ENCODE measurements at regions not wholly inside any gene's neighbourhood (a gene's known extent, or its start where the extent isn't known, plus 50 kb on each side); places are given as distances from the start of the nearest gene placed in this dataset.

- no peaks in the 10 kb centered on the region for H3K27me3 ChIP-seq (ENCODE audit: control insufficient read depth in 2 of 2, insufficient read depth in 2 of 2, low read length in 2 of 2)
- no peak overlapping the region for H3K27ac ChIP-seq (ENCODE audit: extremely low read depth, low read depth, low read length)
- H3K4me3 ChIP-seq: no peak overlapping the region
- in situ Hi-C loops (cut with MboI) (no loop called here), intact Hi-C loops (cut with micrococcal nuclease) (no loop called here)
- no peak for DNase-seq (ENCODE audit: extremely low read depth in 1 of 4, low spot score in 3 of 4)
- CTCF ChIA-PET (ENCODE audit: low intra/inter-chr PET ratio): no interaction called here
- H3K9me1 ChIP-seq (ENCODE audit: control insufficient read depth, insufficient read depth, low read length): no peaks in the 10 kb centered on the region
- H3K4me2 ChIP-seq (ENCODE audit: insufficient read depth, low read length): no peak overlapping the region
- no peaks in the 10 kb centered on the region for H4K20me1 ChIP-seq (replicated peaks; ENCODE audit: control insufficient read depth, insufficient read depth, low read length)
- no peaks in the 10 kb centered on the region for H3K79me2 ChIP-seq (ENCODE audit: control insufficient read depth, insufficient read depth, low read length)
- H3K9ac ChIP-seq (ENCODE audit: insufficient read depth in 1 of 2, low read depth in 2 of 2, low read length in 2 of 2): no peak overlapping the region
- no peak for FAIRE-seq
- no peaks in the 10 kb centered on the region for H3K36me3 ChIP-seq (ENCODE audit: control insufficient read depth, insufficient read depth, low read length)
- H3K9me3 ChIP-seq (replicated peaks; ENCODE audit: control insufficient read depth, insufficient read depth, low read depth, low read length): no peaks in the 10 kb centered on the region
- ATAC-seq: no peak
- H3K4me1 ChIP-seq (replicated peaks in 1 of 2; ENCODE audit: control insufficient read depth in 2 of 2, insufficient read depth in 2 of 2, low read length in 2 of 2): no peaks in the 10 kb centered on the region
- BruUV-seq (replicated peaks): no TSS peak
- H2AFZ ChIP-seq (ENCODE audit: low read depth, low read length): no peak overlapping the region
- POLR2A ChIA-PET: no interaction called here
- TF ChIP-seq ZFX (CRISPR knock-in tag; IDR thresholded peaks at IDR 0.05) (no peak), LARP7 (IDR thresholded peaks at IDR 0.05) (no peak), HNRNPL (IDR thresholded peaks at IDR 0.05; ENCODE audit: low read depth, low read length) (no peak), NCOA1 (IDR thresholded peaks at IDR 0.05; ENCODE audit: low read depth) (no peak), TFE3 (CRISPR knock-in tag; IDR thresholded peaks at IDR 0.05) (no peak), KAT8 (IDR thresholded peaks at IDR 0.05; ENCODE audit: low read depth) (no peak), TRIM28 (IDR thresholded peaks at IDR 0.05) (no peak), DIDO1 (tag; IDR thresholded peaks at IDR 0.05; ENCODE audit: low read depth) (no peak), NR2C2 (CRISPR knock-in tag; IDR thresholded peaks at IDR 0.05) (no peak), NR2C2 (tag; IDR thresholded peaks at IDR 0.05) (no peak), HMG20A (CRISPR knock-in tag; conservative IDR thresholded peaks at IDR 0.05) (no peak), BACH1 (tag; IDR thresholded peaks at IDR 0.05) (no peak), NR4A1 (CRISPR knock-in tag; IDR thresholded peaks at IDR 0.05) (no peak), NR4A1 (tag; IDR thresholded peaks at IDR 0.05) (no peak)
- TF ChIP-seq, protein P1, sequence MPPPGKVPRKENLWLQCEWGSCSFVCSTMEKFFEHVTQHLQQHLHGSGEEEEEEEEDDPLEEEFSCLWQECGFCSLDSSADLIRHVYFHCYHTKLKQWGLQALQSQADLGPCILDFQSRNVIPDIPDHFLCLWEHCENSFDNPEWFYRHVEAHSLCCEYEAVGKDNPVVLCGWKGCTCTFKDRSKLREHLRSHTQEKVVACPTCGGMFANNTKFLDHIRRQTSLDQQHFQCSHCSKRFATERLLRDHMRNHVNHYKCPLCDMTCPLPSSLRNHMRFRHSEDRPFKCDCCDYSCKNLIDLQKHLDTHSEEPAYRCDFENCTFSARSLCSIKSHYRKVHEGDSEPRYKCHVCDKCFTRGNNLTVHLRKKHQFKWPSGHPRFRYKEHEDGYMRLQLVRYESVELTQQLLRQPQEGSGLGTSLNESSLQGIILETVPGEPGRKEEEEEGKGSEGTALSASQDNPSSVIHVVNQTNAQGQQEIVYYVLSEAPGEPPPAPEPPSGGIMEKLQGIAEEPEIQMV (tag; conservative IDR thresholded peaks at IDR 0.05; ENCODE audit: low read depth): no peak
- TF ChIP-seq, protein P2, sequence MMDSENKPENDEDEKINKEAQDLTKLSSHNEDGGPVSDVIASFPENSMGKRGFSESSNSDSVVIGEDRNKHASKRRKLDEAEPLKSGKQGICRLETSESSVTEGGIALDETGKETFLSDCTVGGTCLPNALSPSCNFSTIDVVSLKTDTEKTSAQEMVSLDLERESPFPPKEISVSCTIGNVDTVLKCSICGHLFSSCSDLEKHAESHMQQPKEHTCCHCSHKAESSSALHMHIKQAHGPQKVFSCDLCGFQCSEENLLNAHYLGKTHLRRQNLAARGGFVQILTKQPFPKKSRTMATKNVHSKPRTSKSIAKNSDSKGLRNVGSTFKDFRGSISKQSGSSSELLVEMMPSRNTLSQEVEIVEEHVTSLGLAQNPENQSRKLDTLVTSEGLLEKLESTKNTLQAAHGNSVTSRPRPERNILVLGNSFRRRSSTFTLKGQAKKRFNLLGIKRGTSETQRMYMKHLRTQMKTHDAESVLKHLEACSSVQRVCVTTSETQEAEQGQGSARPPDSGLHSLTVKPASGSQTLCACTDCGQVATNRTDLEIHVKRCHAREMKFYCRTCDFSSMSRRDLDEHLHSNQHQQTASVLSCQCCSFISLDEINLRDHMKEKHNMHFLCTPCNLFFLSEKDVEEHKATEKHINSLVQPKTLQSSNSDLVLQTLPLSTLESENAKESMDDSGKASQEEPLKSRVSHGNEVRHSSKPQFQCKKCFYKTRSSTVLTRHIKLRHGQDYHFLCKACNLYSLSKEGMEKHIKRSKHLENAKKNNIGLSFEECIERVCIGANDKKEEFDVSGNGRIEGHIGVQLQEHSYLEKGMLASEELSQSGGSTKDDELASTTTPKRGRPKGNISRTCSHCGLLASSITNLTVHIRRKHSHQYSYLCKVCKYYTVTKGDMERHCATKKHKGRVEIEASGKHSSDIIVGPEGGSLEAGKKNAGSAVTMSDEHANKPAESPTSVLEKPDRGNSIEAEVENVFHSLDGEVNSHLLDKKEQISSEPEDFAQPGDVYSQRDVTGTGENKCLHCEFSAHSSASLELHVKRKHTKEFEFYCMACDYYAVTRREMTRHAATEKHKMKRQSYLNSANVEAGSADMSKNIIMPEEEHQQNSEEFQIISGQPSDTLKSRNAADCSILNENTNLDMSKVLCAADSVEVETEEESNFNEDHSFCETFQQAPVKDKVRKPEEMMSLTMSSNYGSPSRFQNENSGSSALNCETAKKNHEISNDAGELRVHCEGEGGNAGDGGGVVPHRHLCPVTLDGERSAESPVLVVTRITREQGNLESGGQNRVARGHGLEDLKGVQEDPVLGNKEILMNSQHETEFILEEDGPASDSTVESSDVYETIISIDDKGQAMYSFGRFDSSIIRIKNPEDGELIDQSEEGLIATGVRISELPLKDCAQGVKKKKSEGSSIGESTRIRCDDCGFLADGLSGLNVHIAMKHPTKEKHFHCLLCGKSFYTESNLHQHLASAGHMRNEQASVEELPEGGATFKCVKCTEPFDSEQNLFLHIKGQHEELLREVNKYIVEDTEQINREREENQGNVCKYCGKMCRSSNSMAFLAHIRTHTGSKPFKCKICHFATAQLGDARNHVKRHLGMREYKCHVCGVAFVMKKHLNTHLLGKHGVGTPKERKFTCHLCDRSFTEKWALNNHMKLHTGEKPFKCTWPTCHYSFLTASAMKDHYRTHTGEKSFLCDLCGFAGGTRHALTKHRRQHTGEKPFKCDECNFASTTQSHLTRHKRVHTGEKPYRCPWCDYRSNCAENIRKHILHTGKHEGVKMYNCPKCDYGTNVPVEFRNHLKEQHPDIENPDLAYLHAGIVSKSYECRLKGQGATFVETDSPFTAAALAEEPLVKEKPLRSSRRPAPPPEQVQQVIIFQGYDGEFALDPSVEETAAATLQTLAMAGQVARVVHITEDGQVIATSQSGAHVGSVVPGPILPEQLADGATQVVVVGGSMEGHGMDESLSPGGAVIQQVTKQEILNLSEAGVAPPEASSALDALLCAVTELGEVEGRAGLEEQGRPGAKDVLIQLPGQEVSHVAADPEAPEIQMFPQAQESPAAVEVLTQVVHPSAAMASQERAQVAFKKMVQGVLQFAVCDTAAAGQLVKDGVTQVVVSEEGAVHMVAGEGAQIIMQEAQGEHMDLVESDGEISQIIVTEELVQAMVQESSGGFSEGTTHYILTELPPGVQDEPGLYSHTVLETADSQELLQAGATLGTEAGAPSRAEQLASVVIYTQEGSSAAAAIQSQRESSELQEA (IDR thresholded peaks at IDR 0.05; ENCODE audit: low read depth): no peak
These were observed 915.6 kb downstream of the TUSC7 start for GRCh38 chr3:117625174-117625573.

All from K562 (cell line).